ENCODE measurements at regions not wholly inside any gene's neighbourhood (a gene's known extent, or its start where the extent isn't known, plus 50 kb on each side); places are given as distances from the start of the nearest gene placed in this dataset.

DNA sequence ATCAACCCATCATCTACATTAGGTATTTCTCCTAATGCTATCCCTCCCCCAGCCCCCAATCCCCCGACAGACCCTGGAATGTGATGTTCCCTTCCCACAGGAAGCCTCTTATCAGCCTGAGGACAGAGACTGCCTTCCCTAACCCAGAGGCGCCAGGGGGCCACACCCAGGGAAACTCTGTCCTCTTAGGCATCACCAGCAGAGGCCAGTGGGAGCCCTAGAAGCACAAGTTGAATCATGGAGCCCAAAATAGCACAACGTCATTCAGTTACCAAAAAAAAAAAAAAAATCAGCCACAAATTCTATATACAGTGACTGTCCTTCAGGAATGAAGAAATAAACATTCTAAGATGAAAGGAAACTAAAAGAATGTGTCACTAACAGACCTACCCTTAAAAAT lies 625.7 kb downstream of the TFAP2A start:
- TF ChIP-seq GATA2 (IDR thresholded peaks at IDR 0.05; ENCODE audit: low read depth, low read length) (no peak), GATA3 (IDR thresholded peaks at IDR 0.05; ENCODE audit: low read depth, low read length) (no peak)

Data from SH-SY5Y (cell line).